ENCODE measurements at regions not wholly inside any gene's neighbourhood (a gene's known extent, or its start where the extent isn't known, plus 50 kb on each side); places are given as distances from the start of the nearest gene placed in this dataset.
"Not testable (repeated sequence)": the region's sequence is repeated elsewhere in the genome, so short reads cannot be mapped to it uniquely, and the experiment has no call there.

GRCh38 chr21:20259031-20259867 lies 739.0 kb upstream of the NCAM2 start:
- DNase-seq (ENCODE audit: low read depth in 3 of 3), result no peak

GRCh38 chr21:20260124-20260523 lies 738.1 kb upstream of the NCAM2 start:
- no peak for DNase-seq (ENCODE audit: low read depth in 3 of 3)

GRCh38 chr21:20261364-20261763 lies 736.8 kb upstream of the NCAM2 start:
- DNase-seq (ENCODE audit: low read depth in 3 of 3), result no peak

GRCh38 chr21:20265707-20266440 lies 732.3 kb upstream of the NCAM2 start:
- no peak for DNase-seq (ENCODE audit: low read depth in 3 of 3)

GRCh38 chr21:20266441-20266710 lies 731.8 kb upstream of the NCAM2 start:
- no peak for DNase-seq (ENCODE audit: low read depth in 3 of 3)

GRCh38 chr21:20270365-20271055 lies 727.7 kb upstream of the NCAM2 start:
- DNase-seq (ENCODE audit: low read depth in 3 of 3), result no peak

GRCh38 chr21:20272791-20273362 lies 725.3 kb upstream of the NCAM2 start:
- DNase-seq (ENCODE audit: low read depth in 3 of 3), result no peak

GRCh38 chr21:20276377-20276776 lies 721.8 kb upstream of the NCAM2 start:
- DNase-seq (ENCODE audit: low read depth in 3 of 3), result no peak

- no peak for DNase-seq (ENCODE audit: low read depth in 3 of 3)
These were observed 721.3 kb upstream of the NCAM2 start for GRCh38 chr21:20276954-20277353.

- DNase-seq (ENCODE audit: low read depth in 3 of 3), result no peak
These were observed 714.4 kb upstream of the NCAM2 start for GRCh38 chr21:20283836-20284235.

GRCh38 chr21:20292280-20292679 lies 705.9 kb upstream of the NCAM2 start:
- DNase-seq (ENCODE audit: low read depth in 3 of 3), result no peak

- not testable (repeated sequence) for DNase-seq (ENCODE audit: low read depth in 3 of 3)
These were observed 705.4 kb upstream of the NCAM2 start for GRCh38 chr21:20292854-20293253.

- no peak for DNase-seq (ENCODE audit: low read depth in 3 of 3)
These were observed 696.8 kb upstream of the NCAM2 start for GRCh38 chr21:20301395-20301794.

- no peak for DNase-seq (ENCODE audit: low read depth in 3 of 3)
These were observed 696.1 kb upstream of the NCAM2 start for GRCh38 chr21:20302084-20302483.

GRCh38 chr21:20306836-20307235 lies 691.4 kb upstream of the NCAM2 start:
- no peak for DNase-seq (ENCODE audit: low read depth in 3 of 3)

- DNase-seq (ENCODE audit: low read depth in 3 of 3), result no peak
These were observed 689.5 kb upstream of the NCAM2 start for GRCh38 chr21:20308586-20309315.

GRCh38 chr21:20311234-20311787 lies 686.9 kb upstream of the NCAM2 start:
- no peak for DNase-seq (ENCODE audit: low read depth in 3 of 3)

- no peak for DNase-seq (ENCODE audit: low read depth in 3 of 3)
These were observed 685.2 kb upstream of the NCAM2 start for GRCh38 chr21:20313013-20313412.

GRCh38 chr21:20315042-20315441 lies 683.2 kb upstream of the NCAM2 start:
- DNase-seq (ENCODE audit: low read depth in 3 of 3), result no peak

GRCh38 chr21:20329636-20330035 lies 668.6 kb upstream of the NCAM2 start:
- no peak for DNase-seq (ENCODE audit: low read depth in 3 of 3)

GRCh38 chr21:20330652-20331051 lies 667.6 kb upstream of the NCAM2 start:
- DNase-seq (ENCODE audit: low read depth in 3 of 3), result no peak

All from stimulated activated CD4-positive, alpha-beta T cell treated with anti-CD3 and anti-CD28 coated beads, TNF-alpha, amount 100 ng/mL, for 48 hours (primary cell).